HepG2 (cell line): ENCODE measurements at regions not wholly inside any gene's neighbourhood (a gene's known extent, or its start where the extent isn't known, plus 50 kb on each side); places are given as distances from the start of the nearest gene placed in this dataset.

Experiments used
- HNF4G ChIP-seq, 2 experiments: sonication (generic) in 1 of 2; formaldehyde crosslinking in 1 of 2; IDR thresholded peaks; 2 replicates each; pipeline versions ENCODE4 v1.4.0 to v1.6.1; 2011 to 2020; ENCODE audit warnings: borderline replicate concordance in 2 of 2, low read depth in 2 of 2, mild to moderate bottlenecking in 2 of 2, low read length in 1 of 2, missing genetic modification reagents in 1 of 2, moderate library complexity in 1 of 2
- NR2F6 ChIP-seq, 2 experiments: IDR thresholded peaks; 2 replicates each; pipeline ENCODE4 v1.6.1; 2016; ENCODE audit warnings: antibody characterized with exemption in 1 of 2, mild to moderate bottlenecking in 1 of 2
- RAD51 ChIP-seq: fragments of 450-650 bp; IDR thresholded peaks from 2 replicates; pipeline ENCODE4 v1.6.1; 2016; ENCODE audit warnings: borderline replicate concordance
- ZKSCAN8 ChIP-seq: IDR thresholded peaks from 2 replicates; pipeline ENCODE4 v1.6.1; 2016; ENCODE audit warnings: borderline replicate concordance, missing genetic modification reagents, missing compliant biosample characterization
- ZNF17 ChIP-seq: sonication (generic); formaldehyde crosslinking; IDR thresholded peaks from 2 replicates; pipeline ENCODE4 v1.5.0; 2020; ENCODE audit warnings: mild to moderate bottlenecking, missing genetic modification reagents
- ZNF670 ChIP-seq: sonication (generic); formaldehyde crosslinking; IDR thresholded peaks from 2 replicates; pipeline ENCODE4 v1.8.0; 2022; ENCODE audit warnings: mild to moderate bottlenecking, missing genetic modification reagents, borderline replicate concordance
- ZNF772 ChIP-seq: sonication (generic); formaldehyde crosslinking; IDR thresholded peaks from 2 replicates; pipeline ENCODE4 v1.5.0; 2020; ENCODE audit warnings: mild to moderate bottlenecking, missing genetic modification reagents
- ZSCAN5A ChIP-seq: sonication (generic); formaldehyde crosslinking; IDR thresholded peaks from 2 replicates; pipeline ENCODE4 v1.8.0; 2022; ENCODE audit warnings: mild to moderate bottlenecking, missing genetic modification reagents, borderline replicate concordance
- TF ChIP-seq, protein P1 (sequence below): sonication (generic); formaldehyde crosslinking; IDR thresholded peaks from 2 replicates; pipeline ENCODE4 v1.5.1; 2020; ENCODE audit warnings: mild to moderate bottlenecking, missing genetic modification reagents, borderline replicate concordance
- TF ChIP-seq, protein P2 (sequence below), 2 experiments: sonication (generic) in 1 of 2; formaldehyde crosslinking in 1 of 2; IDR thresholded peaks; 2 replicates each; pipeline versions ENCODE4 v1.4.0 to v1.6.1; 2016 to 2020; ENCODE audit warnings: borderline replicate concordance in 1 of 2, low read depth in 1 of 2, mild to moderate bottlenecking in 1 of 2, missing genetic modification reagents in 1 of 2
- TF ChIP-seq, protein P3 (sequence below): sonication (generic); formaldehyde crosslinking; IDR thresholded peaks from 2 replicates; pipeline ENCODE4 v1.5.0; 2020; ENCODE audit warnings: missing genetic modification reagents
- TF ChIP-seq, protein P4 (sequence below): sonication (generic); formaldehyde crosslinking; IDR thresholded peaks from 2 replicates; pipeline ENCODE4 v1.8.1; 2023; ENCODE audit warnings: mild to moderate bottlenecking, inconsistent platforms, moderate library complexity, missing genetic modification reagents, borderline replicate concordance

GRCh38 chr2:167814881-167815718 is 432.3 kb downstream of the STK39 start (continued):
- TF ChIP-seq, protein P1, sequence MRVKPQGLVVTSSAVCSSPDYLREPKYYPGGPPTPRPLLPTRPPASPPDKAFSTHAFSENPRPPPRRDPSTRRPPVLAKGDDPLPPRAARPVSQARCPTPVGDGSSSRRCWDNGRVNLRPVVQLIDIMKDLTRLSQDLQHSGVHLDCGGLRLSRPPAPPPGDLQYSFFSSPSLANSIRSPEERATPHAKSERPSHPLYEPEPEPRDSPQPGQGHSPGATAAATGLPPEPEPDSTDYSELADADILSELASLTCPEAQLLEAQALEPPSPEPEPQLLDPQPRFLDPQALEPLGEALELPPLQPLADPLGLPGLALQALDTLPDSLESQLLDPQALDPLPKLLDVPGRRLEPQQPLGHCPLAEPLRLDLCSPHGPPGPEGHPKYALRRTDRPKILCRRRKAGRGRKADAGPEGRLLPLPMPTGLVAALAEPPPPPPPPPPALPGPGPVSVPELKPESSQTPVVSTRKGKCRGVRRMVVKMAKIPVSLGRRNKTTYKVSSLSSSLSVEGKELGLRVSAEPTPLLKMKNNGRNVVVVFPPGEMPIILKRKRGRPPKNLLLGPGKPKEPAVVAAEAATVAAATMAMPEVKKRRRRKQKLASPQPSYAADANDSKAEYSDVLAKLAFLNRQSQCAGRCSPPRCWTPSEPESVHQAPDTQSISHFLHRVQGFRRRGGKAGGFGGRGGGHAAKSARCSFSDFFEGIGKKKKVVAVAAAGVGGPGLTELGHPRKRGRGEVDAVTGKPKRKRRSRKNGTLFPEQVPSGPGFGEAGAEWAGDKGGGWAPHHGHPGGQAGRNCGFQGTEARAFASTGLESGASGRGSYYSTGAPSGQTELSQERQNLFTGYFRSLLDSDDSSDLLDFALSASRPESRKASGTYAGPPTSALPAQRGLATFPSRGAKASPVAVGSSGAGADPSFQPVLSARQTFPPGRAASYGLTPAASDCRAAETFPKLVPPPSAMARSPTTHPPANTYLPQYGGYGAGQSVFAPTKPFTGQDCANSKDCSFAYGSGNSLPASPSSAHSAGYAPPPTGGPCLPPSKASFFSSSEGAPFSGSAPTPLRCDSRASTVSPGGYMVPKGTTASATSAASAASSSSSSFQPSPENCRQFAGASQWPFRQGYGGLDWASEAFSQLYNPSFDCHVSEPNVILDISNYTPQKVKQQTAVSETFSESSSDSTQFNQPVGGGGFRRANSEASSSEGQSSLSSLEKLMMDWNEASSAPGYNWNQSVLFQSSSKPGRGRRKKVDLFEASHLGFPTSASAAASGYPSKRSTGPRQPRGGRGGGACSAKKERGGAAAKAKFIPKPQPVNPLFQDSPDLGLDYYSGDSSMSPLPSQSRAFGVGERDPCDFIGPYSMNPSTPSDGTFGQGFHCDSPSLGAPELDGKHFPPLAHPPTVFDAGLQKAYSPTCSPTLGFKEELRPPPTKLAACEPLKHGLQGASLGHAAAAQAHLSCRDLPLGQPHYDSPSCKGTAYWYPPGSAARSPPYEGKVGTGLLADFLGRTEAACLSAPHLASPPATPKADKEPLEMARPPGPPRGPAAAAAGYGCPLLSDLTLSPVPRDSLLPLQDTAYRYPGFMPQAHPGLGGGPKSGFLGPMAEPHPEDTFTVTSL = peak; percentile 98
- peak; percentile 74 for TF ChIP-seq NR2F6 (IDR thresholded peaks at IDR 0.05)
- TF ChIP-seq NR2F6 (CRISPR knock-in tag; IDR thresholded peaks at IDR 0.05) = peak; percentile 76
- TF ChIP-seq, protein P2, sequence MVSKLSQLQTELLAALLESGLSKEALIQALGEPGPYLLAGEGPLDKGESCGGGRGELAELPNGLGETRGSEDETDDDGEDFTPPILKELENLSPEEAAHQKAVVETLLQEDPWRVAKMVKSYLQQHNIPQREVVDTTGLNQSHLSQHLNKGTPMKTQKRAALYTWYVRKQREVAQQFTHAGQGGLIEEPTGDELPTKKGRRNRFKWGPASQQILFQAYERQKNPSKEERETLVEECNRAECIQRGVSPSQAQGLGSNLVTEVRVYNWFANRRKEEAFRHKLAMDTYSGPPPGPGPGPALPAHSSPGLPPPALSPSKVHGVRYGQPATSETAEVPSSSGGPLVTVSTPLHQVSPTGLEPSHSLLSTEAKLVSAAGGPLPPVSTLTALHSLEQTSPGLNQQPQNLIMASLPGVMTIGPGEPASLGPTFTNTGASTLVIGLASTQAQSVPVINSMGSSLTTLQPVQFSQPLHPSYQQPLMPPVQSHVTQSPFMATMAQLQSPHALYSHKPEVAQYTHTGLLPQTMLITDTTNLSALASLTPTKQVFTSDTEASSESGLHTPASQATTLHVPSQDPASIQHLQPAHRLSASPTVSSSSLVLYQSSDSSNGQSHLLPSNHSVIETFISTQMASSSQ (IDR thresholded peaks at IDR 0.05; ENCODE audit: low read depth) = peak; percentile 83
- TF ChIP-seq, protein P2 (CRISPR knock-in tag; IDR thresholded peaks at IDR 0.05; ENCODE audit: borderline replicate concordance) = peak; percentile 94
- peak; percentile 93 for TF ChIP-seq ZKSCAN8 (CRISPR knock-in tag)
- no peak for TF ChIP-seq ZNF17 (CRISPR knock-in tag)
- TF ChIP-seq ZNF772 = peak; percentile 34; the same call in 1 of the 2 replicates
- TF ChIP-seq, protein P3, sequence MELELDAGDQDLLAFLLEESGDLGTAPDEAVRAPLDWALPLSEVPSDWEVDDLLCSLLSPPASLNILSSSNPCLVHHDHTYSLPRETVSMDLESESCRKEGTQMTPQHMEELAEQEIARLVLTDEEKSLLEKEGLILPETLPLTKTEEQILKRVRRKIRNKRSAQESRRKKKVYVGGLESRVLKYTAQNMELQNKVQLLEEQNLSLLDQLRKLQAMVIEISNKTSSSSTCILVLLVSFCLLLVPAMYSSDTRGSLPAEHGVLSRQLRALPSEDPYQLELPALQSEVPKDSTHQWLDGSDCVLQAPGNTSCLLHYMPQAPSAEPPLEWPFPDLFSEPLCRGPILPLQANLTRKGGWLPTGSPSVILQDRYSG = no peak
- peak; percentile 99 for TF ChIP-seq HNF4G (IDR thresholded peaks at IDR 0.05; ENCODE audit: borderline replicate concordance, low read depth, low read length)
- TF ChIP-seq HNF4G (CRISPR knock-in tag; IDR thresholded peaks at IDR 0.05; ENCODE audit: borderline replicate concordance, low read depth) = peak; percentile 87; the same call in 1 of the 2 replicates
- 0 out of 2 replicates have a peak, but pooled peaks have one; percentile 23 for TF ChIP-seq ZNF670 (CRISPR knock-in tag)
- TF ChIP-seq, protein P4, sequence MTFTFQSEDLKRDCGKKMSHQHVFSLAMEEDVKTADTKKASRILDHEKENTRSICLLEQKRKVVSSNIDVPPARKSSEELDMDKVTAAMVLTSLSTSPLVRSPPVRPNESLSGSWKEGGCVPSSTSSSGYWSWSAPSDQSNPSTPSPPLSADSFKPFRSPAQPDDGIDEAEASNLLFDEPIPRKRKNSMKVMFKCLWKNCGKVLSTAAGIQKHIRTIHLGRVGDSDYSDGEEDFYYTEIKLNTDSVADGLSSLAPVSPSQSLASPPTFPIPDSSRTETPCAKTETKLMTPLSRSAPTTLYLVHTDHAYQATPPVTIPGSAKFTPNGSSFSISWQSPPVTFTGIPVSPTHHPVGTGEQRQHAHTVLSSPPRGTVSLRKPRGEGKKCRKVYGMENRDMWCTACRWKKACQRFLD (CRISPR knock-in tag) = no peak
- TF ChIP-seq ZSCAN5A (CRISPR knock-in tag) = peak; percentile 80; the same call in 1 of the 2 replicates
- TF ChIP-seq RAD51 = no peak
